Calu3 (cell line): ENCODE measurements at regions not wholly inside any gene's neighbourhood (a gene's known extent, or its start where the extent isn't known, plus 50 kb on each side); places are given as distances from the start of the nearest gene placed in this dataset.
A peak's percentile ranks its signal among the peaks of the same experiment; 100 is the strongest.

Source experiments
- BruUV-seq: library from RNA; stranded (reverse); fragments of 400-500 nt; replicated peaks from 2 replicates; lab custom pipeline; 2021; lab: Mats Ljungman, UMichigan
- CTCF ChIA-PET: fragments of 300-600 bp; sonication (Branson Sonifier 250); formaldehyde crosslinking; loops from one replicate; lab custom pipeline; 2022; ENCODE audit warnings: antibody characterized with exemption; lab: Charles Lee
- DNase-seq: peaks from one replicate; pipeline ENCODE4 v3.0.0; 2022
- H3K27ac Mint-ChIP-seq: one replicate; pipeline ENCODE4 v1.8.0; 2022; ENCODE audit warnings: mixed read lengths; ENCODE audit not compliant: unreplicated experiment
- H3K27me3 Mint-ChIP-seq: one replicate; pipeline ENCODE4 v1.8.0; 2022; ENCODE audit warnings: mixed read lengths; ENCODE audit not compliant: unreplicated experiment
- H3K36me3 Mint-ChIP-seq: one replicate; pipeline ENCODE4 v1.8.0; 2022; ENCODE audit warnings: mild to moderate bottlenecking, moderate library complexity, mixed read lengths; ENCODE audit not compliant: insufficient read depth, unreplicated experiment
- H3K4me1 Mint-ChIP-seq: one replicate; pipeline ENCODE4 v1.8.0; 2022; ENCODE audit warnings: mild to moderate bottlenecking, low read depth, mixed read lengths; ENCODE audit not compliant: unreplicated experiment
- H3K4me3 Mint-ChIP-seq: one replicate; pipeline ENCODE4 v1.8.0; 2022; ENCODE audit warnings: mild to moderate bottlenecking, low read depth, moderate library complexity, mixed read lengths; ENCODE audit not compliant: unreplicated experiment
- H3K9me3 Mint-ChIP-seq: one replicate; pipeline ENCODE4 v1.8.0; 2022; ENCODE audit warnings: low read depth, mixed read lengths; ENCODE audit not compliant: unreplicated experiment
- intact Hi-C: fragments of 100-400 bp; cut with micrococcal nuclease; formaldehyde crosslinking; loops from one replicate; pipeline ENCODE4 v1.10.0; 2022; ENCODE audit not compliant: unreplicated experiment
- TF ChIP-seq, protein P1 (sequence below): fragments of 200-600 bp; IDR thresholded peaks from one replicate; pipeline ENCODE4 v1.8.0; 2022; ENCODE audit warnings: antibody characterized with exemption; ENCODE audit not compliant: unreplicated experiment

DNA sequence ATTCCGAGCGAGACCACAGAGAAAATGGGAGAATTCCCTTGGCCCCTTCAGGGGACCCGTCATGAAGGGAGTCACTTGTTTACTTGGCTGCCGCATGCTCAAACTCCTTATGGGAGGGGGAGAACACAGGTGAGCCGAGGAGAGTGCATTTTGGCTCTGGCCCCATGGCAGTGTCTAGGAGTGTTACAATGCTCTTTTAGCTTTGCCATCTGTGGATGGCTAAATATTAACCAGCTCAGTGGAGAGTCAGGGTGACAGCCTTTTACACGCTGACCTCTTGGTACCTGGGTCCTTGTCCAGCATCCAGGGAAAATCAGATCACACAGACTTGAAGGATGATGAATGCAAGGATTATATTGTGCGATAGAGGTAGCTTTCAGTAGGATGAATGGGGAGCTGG is 146.4 kb upstream of the ATXN7L3B start:
- intact Hi-C loops: no loop called here
- H3K36me3 Mint-ChIP-seq: no peaks in the 10 kb centered on the region
- peaks cover 6% of the 10 kb centered on the region for H3K9me3 Mint-ChIP-seq
- no TSS peak for BruUV-seq
- H3K4me1 Mint-ChIP-seq: peaks cover 37% of the 10 kb centered on the region
- CTCF ChIA-PET: interaction anchor here (2.2 kb wide), 1 partner anchor 10 kb away, joined by 10 read pairs; no protein-coding TSS in a partner anchor
- H3K4me3 Mint-ChIP-seq: no peak overlapping the region
- DNase-seq: peak; percentile 4
- no peaks in the 10 kb centered on the region for H3K27me3 Mint-ChIP-seq
- H3K27ac Mint-ChIP-seq: peak overlapping the region; percentile 21
- TF ChIP-seq, protein P1, sequence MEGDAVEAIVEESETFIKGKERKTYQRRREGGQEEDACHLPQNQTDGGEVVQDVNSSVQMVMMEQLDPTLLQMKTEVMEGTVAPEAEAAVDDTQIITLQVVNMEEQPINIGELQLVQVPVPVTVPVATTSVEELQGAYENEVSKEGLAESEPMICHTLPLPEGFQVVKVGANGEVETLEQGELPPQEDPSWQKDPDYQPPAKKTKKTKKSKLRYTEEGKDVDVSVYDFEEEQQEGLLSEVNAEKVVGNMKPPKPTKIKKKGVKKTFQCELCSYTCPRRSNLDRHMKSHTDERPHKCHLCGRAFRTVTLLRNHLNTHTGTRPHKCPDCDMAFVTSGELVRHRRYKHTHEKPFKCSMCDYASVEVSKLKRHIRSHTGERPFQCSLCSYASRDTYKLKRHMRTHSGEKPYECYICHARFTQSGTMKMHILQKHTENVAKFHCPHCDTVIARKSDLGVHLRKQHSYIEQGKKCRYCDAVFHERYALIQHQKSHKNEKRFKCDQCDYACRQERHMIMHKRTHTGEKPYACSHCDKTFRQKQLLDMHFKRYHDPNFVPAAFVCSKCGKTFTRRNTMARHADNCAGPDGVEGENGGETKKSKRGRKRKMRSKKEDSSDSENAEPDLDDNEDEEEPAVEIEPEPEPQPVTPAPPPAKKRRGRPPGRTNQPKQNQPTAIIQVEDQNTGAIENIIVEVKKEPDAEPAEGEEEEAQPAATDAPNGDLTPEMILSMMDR: no peak

GRCh38 chr12:74393272-74393671 is 144.4 kb upstream of the ATXN7L3B start:
- BruUV-seq: no TSS peak
- CTCF ChIA-PET: no interaction called here
- Mint-ChIP-seq H3K36me3 (no peaks in the 10 kb centered on the region), H3K27ac (no peak overlapping the region), H3K27me3 (no peaks in the 10 kb centered on the region), H3K4me1 (peaks cover 37% of the 10 kb centered on the region), H3K9me3 (peaks cover 6% of the 10 kb centered on the region), H3K4me3 (no peak overlapping the region)
- intact Hi-C loops: no loop called here
- TF ChIP-seq, protein P1: no peak
- DNase-seq: no peak

GRCh38 chr12:74394647-74395046 is 143.0 kb upstream of the ATXN7L3B start:
- CTCF ChIA-PET: interaction anchor here (0.6 kb wide), 1 partner anchor 249 kb away, joined by 3 read pairs; no protein-coding TSS in a partner anchor
- H3K4me1 Mint-ChIP-seq: peaks cover 41% of the 10 kb centered on the region
- H3K36me3 Mint-ChIP-seq: no peaks in the 10 kb centered on the region
- H3K9me3 Mint-ChIP-seq: peaks cover 6% of the 10 kb centered on the region
- no peaks in the 10 kb centered on the region for H3K27me3 Mint-ChIP-seq
- DNase-seq: no peak
- TF ChIP-seq, protein P1: no peak
- intact Hi-C loops: no loop called here
- H3K4me3 Mint-ChIP-seq: no peak overlapping the region
- peak overlapping the region; percentile 24 for H3K27ac Mint-ChIP-seq
- BruUV-seq: no TSS peak

- H3K4me3 Mint-ChIP-seq: no peak overlapping the region
- no peaks in the 10 kb centered on the region for H3K27me3 Mint-ChIP-seq
- intact Hi-C loops: loop anchor here (5.0 kb wide), 1 partner anchor 201 kb away; no protein-coding TSS in a partner anchor
- H3K9me3 Mint-ChIP-seq: no peaks in the 10 kb centered on the region
- TF ChIP-seq, protein P1: no peak
- peak overlapping the region; percentile 70 for H3K27ac Mint-ChIP-seq
- peaks cover 16% of the 10 kb centered on the region for H3K36me3 Mint-ChIP-seq
- H3K4me1 Mint-ChIP-seq: peaks cover 27% of the 10 kb centered on the region
- CTCF ChIA-PET: interaction anchor here (0.6 to 2.3 kb wide), 2 partner anchors 9 to 110 kb away, joined by 3 to 10 read pairs; no protein-coding TSS in a partner anchor
- no peak for DNase-seq
- BruUV-seq: no TSS peak
Measured at GRCh38 chr12:74401035-74401434, 136.6 kb upstream of the ATXN7L3B start.
